Transverse colon (tissue), 4 donors: ENCODE measurements at regions not wholly inside any gene's neighbourhood (a gene's known extent, or its start where the extent isn't known, plus 50 kb on each side); places are given as distances from the start of the nearest gene placed in this dataset.

Source experiments
- DNase-seq: peaks from one replicate; pipeline ENCODE4 v3.0.0-alpha.2; 2019
- H3K27ac ChIP-seq, 4 donors: fragments of 200-600 bp; sonication (generic); 2 replicates each; pipeline ENCODE4 v1.5.1; 2016 to 2018; ENCODE audit warnings: inconsistent platforms in 4 of 4
- H3K27me3 ChIP-seq: fragments of 200-600 bp; sonication (generic); 2 replicates; pipeline ENCODE4 v1.5.1; 2017; ENCODE audit warnings: inconsistent platforms
- H3K36me3 ChIP-seq, 4 donors: fragments of 200-600 bp; sonication (generic); 2 replicates each; pipeline ENCODE4 v1.5.1; 2017 to 2019; ENCODE audit warnings: inconsistent platforms in 4 of 4
- H3K4me1 ChIP-seq, 4 donors: fragments of 200-600 bp; sonication (generic); 2 replicates each; pipeline ENCODE4 v1.5.1; 2017 to 2020; ENCODE audit warnings: inconsistent platforms in 4 of 4
- H3K4me3 ChIP-seq, 4 donors: fragments of 200-600 bp; sonication (generic); 1 replicate in 1 of 4; 2 replicates in 3 of 4; pipeline versions ENCODE4 v1.5.1 to v1.6.1; 2017 to 2019; ENCODE audit warnings: inconsistent platforms in 4 of 4
- H3K9me3 ChIP-seq, 2 donors: fragments of 200-600 bp; sonication (generic); 2 replicates each; pipeline ENCODE4 v1.5.1; 2017 to 2019; ENCODE audit warnings: inconsistent platforms in 2 of 2
- CTCF ChIP-seq, 5 experiments: fragments of 200-600 bp in 3 of 5; fragments of 450-650 bp in 2 of 5; sonication (generic) in 3 of 5; IDR thresholded peaks; 1 replicate in 2 of 5; 2 replicates in 3 of 5; pipeline ENCODE4 v1.5.1; 2016 to 2017; ENCODE audit warnings: antibody characterized with exemption in 5 of 5, inconsistent platforms in 3 of 5, mild to moderate bottlenecking in 2 of 5, moderate library complexity in 1 of 5
- EP300 ChIP-seq: sonication (generic); formaldehyde crosslinking; IDR thresholded peaks from one replicate; pipeline ENCODE4 v1.6.1; 2017; ENCODE audit warnings: antibody characterized with exemption, low read depth
- POLR2A ChIP-seq: fragments of 450-650 bp; IDR thresholded peaks from one replicate; pipeline ENCODE4 v1.6.1; 2016; ENCODE audit warnings: antibody characterized with exemption, mild to moderate bottlenecking, moderate library complexity
- POLR2AphosphoS5 ChIP-seq, 3 donors: sonication (generic); formaldehyde crosslinking; IDR thresholded peaks; one replicate each; pipeline ENCODE4 v1.6.1; 2016; ENCODE audit warnings: antibody characterized with exemption in 3 of 3
- WGBS, 2 donors: methylation state at CpG; one replicate each; pipeline ENCODE4 v1.1.5; 2018; ENCODE audit warnings: low coverage in 1 of 2; 5-methylcytosine and 5-hydroxymethylcytosine counted together
- in situ Hi-C, 4 donors: fragments of 200-750 bp; cut with MboI; loops; one replicate each; pipeline versions ENCODE4 v1.15.0 to v1.15.1; 2017; ENCODE audit warnings: low sequenced_read_pairs in 3 of 4, low pct_ligation_motif_present in 1 of 4, low pct_unique_long_range_greater_than_20kb in 1 of 4
- intact Hi-C: fragments of 100-400 bp; cut with DNase I; formaldehyde crosslinking; loops from one replicate; pipeline ENCODE4 v1.15.1; 2023; ENCODE audit warnings: low total_unique reads

GRCh38 chr18:29960539-29960938, 1082.0 kb downstream of the DSC3 start:
- Histone ChIP-seq H3K4me1 (no peaks in the 10 kb centered on the region), H3K4me3 (no peak overlapping the region), H3K9me3 (no peaks in the 10 kb centered on the region), H3K36me3 (no peaks in the 10 kb centered on the region), H3K27ac (no peak overlapping the region), H3K27me3 (no peaks in the 10 kb centered on the region)
- TF ChIP-seq POLR2AphosphoS5 (IDR thresholded peaks at IDR 0.05) (no peak), POLR2A (no peak), CTCF (IDR thresholded peaks at IDR 0.05) (no peak), EP300 (no peak)
- in situ Hi-C loops (loop anchor here in 1 of 4 donors (25.0 kb wide), 1 partner anchor 102 kb away; no protein-coding TSS in a partner anchor), intact Hi-C loops (no loop called here)
- DNase-seq = no peak

GRCh38 chr18:29930231-29930630, 1112.3 kb downstream of the DSC3 start:
- Histone ChIP-seq H3K27ac (no peak overlapping the region), H3K9me3 (no peaks in the 10 kb centered on the region), H3K4me3 (no peak overlapping the region), H3K27me3 (no peaks in the 10 kb centered on the region), H3K4me1 (no peaks in the 10 kb centered on the region), H3K36me3 (no peaks in the 10 kb centered on the region)
- in situ Hi-C loops (no loop called here), intact Hi-C loops (no loop called here)
- DNase-seq = no peak
- 18 to 43% methylated on average over 1 of the region's 1 CpG for WGBS, 2 donors
- TF ChIP-seq POLR2A = no peak
- no peak for TF ChIP-seq EP300
- TF ChIP-seq CTCF (IDR thresholded peaks at IDR 0.05) = no peak
- no peak for TF ChIP-seq POLR2AphosphoS5 (IDR thresholded peaks at IDR 0.05)

- intact Hi-C loops = no loop called here
- no peaks in the 10 kb centered on the region for H3K4me1 ChIP-seq
- no peak overlapping the region for H3K27ac ChIP-seq
- no peaks in the 10 kb centered on the region for H3K9me3 ChIP-seq
- in situ Hi-C loops = no loop called here
- no peak for TF ChIP-seq POLR2A
- no peak for TF ChIP-seq EP300
- no peak for TF ChIP-seq CTCF (IDR thresholded peaks at IDR 0.05)
- TF ChIP-seq POLR2AphosphoS5 (IDR thresholded peaks at IDR 0.05) = no peak
- 69 to 78% methylated on average over 6 of the region's 6 CpGs for WGBS, 2 donors
- H3K4me3 ChIP-seq = no peak overlapping the region
- no peaks in the 10 kb centered on the region for H3K36me3 ChIP-seq
- no peak for DNase-seq
- no peaks in the 10 kb centered on the region for H3K27me3 ChIP-seq
Observed at GRCh38 chr18:29928081-29928480, 1114.5 kb downstream of the DSC3 start.

- H3K4me1 ChIP-seq = no peaks in the 10 kb centered on the region
- intact Hi-C loops = no loop called here
- in situ Hi-C loops = no loop called here
- H3K27ac ChIP-seq = no peak overlapping the region
- no peaks in the 10 kb centered on the region for H3K9me3 ChIP-seq
- no peaks in the 10 kb centered on the region for H3K27me3 ChIP-seq
- no peaks in the 10 kb centered on the region for H3K36me3 ChIP-seq
- H3K4me3 ChIP-seq = no peak overlapping the region
- DNase-seq = no peak
- no peak for TF ChIP-seq POLR2A
- TF ChIP-seq POLR2AphosphoS5 (IDR thresholded peaks at IDR 0.05) = no peak
- TF ChIP-seq CTCF (IDR thresholded peaks at IDR 0.05) = no peak
- no peak for TF ChIP-seq EP300
- WGBS, 2 donors = 89 to 90% methylated on average over 1 of the region's 1 CpG
Observed at GRCh38 chr18:29925566-29925965, 1117.0 kb downstream of the DSC3 start.
